ENCODE measurements at regions not wholly inside any gene's neighbourhood (a gene's known extent, or its start where the extent isn't known, plus 50 kb on each side); places are given as distances from the start of the nearest gene placed in this dataset.

- TF ChIP-seq POLR2AphosphoS5 (IDR thresholded peaks at IDR 0.05) (no peak), POLR2A (IDR thresholded peaks at IDR 0.05) (no peak)
Measured at GRCh38 chr6:117205876-117206275, 59.5 kb upstream of the VGLL2 start.
